Smooth muscle cell (in vitro differentiated cells): ENCODE measurements at regions not wholly inside any gene's neighbourhood (a gene's known extent, or its start where the extent isn't known, plus 50 kb on each side); places are given as distances from the start of the nearest gene placed in this dataset.

Experiments
- DNase-seq: peaks from one replicate; lab custom pipeline; 2025; ENCODE audit not compliant: unreplicated experiment; lab: John Stamatoyannopoulos, UW
- H2AFZ ChIP-seq: fragments of 200-600 bp; sonication (generic); 2 replicates; pipeline ENCODE4 v1.6.0; 2016; ENCODE audit warnings: antibody characterized with exemption, low read depth, mild to moderate bottlenecking
- H3F3A ChIP-seq: fragments of 200-600 bp; sonication (generic); 2 replicates; pipeline ENCODE4 v1.6.0; 2017; ENCODE audit warnings: antibody characterized with exemption, low read depth
- H3K27ac ChIP-seq: fragments of 200-600 bp; sonication (generic); 2 replicates; pipeline ENCODE4 v1.5.1; 2016; ENCODE audit warnings: low read depth, mild to moderate bottlenecking
- H3K27me3 ChIP-seq: fragments of 200-600 bp; sonication (generic); 2 replicates; pipeline ENCODE4 v1.6.1; 2016; ENCODE audit warnings: low read depth, mild to moderate bottlenecking
- H3K36me3 ChIP-seq: fragments of 200-600 bp; sonication (generic); 2 replicates; pipeline ENCODE4 v1.5.1; 2016; ENCODE audit warnings: low read depth
- H3K4me1 ChIP-seq: fragments of 200-600 bp; sonication (generic); 2 replicates; pipeline ENCODE4 v1.5.1; 2016; ENCODE audit warnings: low read depth
- H3K4me2 ChIP-seq: fragments of 200-600 bp; sonication (generic); 2 replicates; pipeline ENCODE4 v1.6.0; 2016; ENCODE audit warnings: mild to moderate bottlenecking
- H3K4me3 ChIP-seq: fragments of 200-600 bp; sonication (generic); 2 replicates; pipeline ENCODE4 v1.5.1; 2016; ENCODE audit warnings: mild to moderate bottlenecking
- H3K79me2 ChIP-seq: fragments of 200-600 bp; sonication (generic); 2 replicates; pipeline ENCODE4 v1.6.0; 2016; ENCODE audit warnings: low read depth, mild to moderate bottlenecking
- H3K9ac ChIP-seq: fragments of 200-600 bp; sonication (generic); 2 replicates; pipeline ENCODE4 v1.6.0; 2016; ENCODE audit warnings: low read depth
- H3K9me3 ChIP-seq: fragments of 200-600 bp; sonication (generic); replicated peaks from 2 replicates; pipeline ENCODE4 v1.5.1; 2016; ENCODE audit warnings: low read depth
- H4K20me1 ChIP-seq: fragments of 200-600 bp; sonication (generic); 2 replicates; pipeline ENCODE4 v1.6.0; 2016; ENCODE audit warnings: low read depth
- WGBS: methylation state at CpG from one replicate; pipeline ENCODE4 v1.1.7; 2016; ENCODE audit warnings: low lambda C conversion rate; 5-methylcytosine and 5-hydroxymethylcytosine counted together
- TF ChIP-seq, protein P1 (sequence below): fragments of 200-600 bp; sonication (generic); IDR thresholded peaks from 2 replicates; pipeline ENCODE4 v1.5.1; 2017; ENCODE audit warnings: borderline replicate concordance, mild to moderate bottlenecking, antibody characterized with exemption; ENCODE audit not compliant: insufficient read depth, poor library complexity, severe bottlenecking

DNA sequence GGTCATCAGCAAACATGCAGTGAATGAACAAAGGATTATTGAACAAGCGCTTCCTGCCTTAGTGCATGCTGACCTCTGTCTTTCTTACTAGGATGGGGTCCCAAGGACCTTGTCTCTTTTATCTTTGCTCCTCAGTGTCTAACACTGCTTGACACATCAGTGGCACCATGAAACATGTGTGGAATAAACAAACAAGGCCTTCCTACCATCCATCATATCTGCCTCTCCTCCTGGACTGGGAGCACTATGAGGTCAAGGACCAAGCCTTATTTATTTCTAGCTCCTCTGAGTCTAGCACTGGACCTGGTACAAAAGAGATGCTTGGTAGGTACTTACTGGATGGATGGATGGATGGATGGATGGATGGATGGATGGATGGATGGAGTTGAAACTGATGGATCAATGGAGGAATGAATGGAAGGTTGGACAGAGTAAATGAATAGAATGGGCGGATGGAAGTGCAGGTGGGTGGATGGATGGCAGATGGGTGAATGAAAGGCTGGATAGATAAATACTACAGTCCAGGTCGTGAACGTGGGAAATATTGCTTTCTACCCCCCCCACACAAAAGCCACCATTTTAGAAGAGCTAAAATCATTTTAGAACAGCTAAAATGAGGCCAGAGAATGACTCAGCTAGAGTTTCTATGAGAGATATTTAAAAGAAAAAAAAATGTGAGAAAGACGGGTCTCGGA, 104.1 kb upstream of the PTPN1 start:
- no peak overlapping the region for H3K9ac ChIP-seq
- H2AFZ ChIP-seq: no peak overlapping the region
- H4K20me1 ChIP-seq: no peaks in the 10 kb centered on the region
- no peak for DNase-seq
- 89% methylated on average over 6 of the region's 6 CpGs for WGBS
- TF ChIP-seq, protein P1, sequence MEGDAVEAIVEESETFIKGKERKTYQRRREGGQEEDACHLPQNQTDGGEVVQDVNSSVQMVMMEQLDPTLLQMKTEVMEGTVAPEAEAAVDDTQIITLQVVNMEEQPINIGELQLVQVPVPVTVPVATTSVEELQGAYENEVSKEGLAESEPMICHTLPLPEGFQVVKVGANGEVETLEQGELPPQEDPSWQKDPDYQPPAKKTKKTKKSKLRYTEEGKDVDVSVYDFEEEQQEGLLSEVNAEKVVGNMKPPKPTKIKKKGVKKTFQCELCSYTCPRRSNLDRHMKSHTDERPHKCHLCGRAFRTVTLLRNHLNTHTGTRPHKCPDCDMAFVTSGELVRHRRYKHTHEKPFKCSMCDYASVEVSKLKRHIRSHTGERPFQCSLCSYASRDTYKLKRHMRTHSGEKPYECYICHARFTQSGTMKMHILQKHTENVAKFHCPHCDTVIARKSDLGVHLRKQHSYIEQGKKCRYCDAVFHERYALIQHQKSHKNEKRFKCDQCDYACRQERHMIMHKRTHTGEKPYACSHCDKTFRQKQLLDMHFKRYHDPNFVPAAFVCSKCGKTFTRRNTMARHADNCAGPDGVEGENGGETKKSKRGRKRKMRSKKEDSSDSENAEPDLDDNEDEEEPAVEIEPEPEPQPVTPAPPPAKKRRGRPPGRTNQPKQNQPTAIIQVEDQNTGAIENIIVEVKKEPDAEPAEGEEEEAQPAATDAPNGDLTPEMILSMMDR: no peak
- H3F3A ChIP-seq: no peaks in the 10 kb centered on the region
- no peak overlapping the region for H3K27ac ChIP-seq
- no peak overlapping the region for H3K4me3 ChIP-seq
- no peaks in the 10 kb centered on the region for H3K4me1 ChIP-seq
- no peaks in the 10 kb centered on the region for H3K9me3 ChIP-seq
- no peaks in the 10 kb centered on the region for H3K27me3 ChIP-seq
- no peaks in the 10 kb centered on the region for H3K36me3 ChIP-seq
- no peak overlapping the region for H3K4me2 ChIP-seq
- H3K79me2 ChIP-seq: no peaks in the 10 kb centered on the region

DNA sequence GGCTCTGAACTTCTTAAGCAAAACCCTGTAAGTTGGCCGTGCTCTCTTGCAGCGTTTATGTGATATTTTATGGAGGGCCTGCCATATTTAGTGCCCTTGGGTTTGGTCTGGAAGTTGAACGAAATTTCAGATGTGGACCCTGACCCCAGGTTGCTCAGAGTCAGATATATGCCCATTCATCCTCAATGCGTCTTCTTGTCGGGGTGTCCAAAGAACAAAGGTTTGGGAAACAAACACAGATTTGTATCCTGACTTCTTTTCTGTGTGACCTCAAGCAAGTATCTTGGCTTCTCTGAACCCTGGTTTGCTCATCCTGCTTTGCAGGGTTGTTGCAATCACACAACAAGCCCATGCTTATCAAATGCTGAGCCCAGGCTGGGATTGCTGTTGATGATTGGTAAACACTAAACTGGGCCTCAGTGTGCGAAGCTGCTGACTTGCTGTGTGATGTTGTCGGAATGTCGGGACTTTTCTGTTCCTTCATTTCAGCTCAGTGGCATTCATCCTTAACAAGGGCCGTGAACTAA, 103.5 kb upstream of the PTPN1 start:
- H3K79me2 ChIP-seq: no peaks in the 10 kb centered on the region
- H2AFZ ChIP-seq: no peak overlapping the region
- H3K36me3 ChIP-seq: no peaks in the 10 kb centered on the region
- no peak overlapping the region for H3K4me3 ChIP-seq
- no peaks in the 10 kb centered on the region for H3K9me3 ChIP-seq
- no peak for DNase-seq
- no peak overlapping the region for H3K27ac ChIP-seq
- TF ChIP-seq, protein P1: no peak
- H3F3A ChIP-seq: peaks cover 2% of the 10 kb centered on the region
- H3K4me2 ChIP-seq: no peak overlapping the region
- no peaks in the 10 kb centered on the region for H4K20me1 ChIP-seq
- no peak overlapping the region for H3K9ac ChIP-seq
- no peaks in the 10 kb centered on the region for H3K4me1 ChIP-seq
- H3K27me3 ChIP-seq: no peaks in the 10 kb centered on the region
- WGBS: 83% methylated on average over 9 of the region's 9 CpGs

DNA sequence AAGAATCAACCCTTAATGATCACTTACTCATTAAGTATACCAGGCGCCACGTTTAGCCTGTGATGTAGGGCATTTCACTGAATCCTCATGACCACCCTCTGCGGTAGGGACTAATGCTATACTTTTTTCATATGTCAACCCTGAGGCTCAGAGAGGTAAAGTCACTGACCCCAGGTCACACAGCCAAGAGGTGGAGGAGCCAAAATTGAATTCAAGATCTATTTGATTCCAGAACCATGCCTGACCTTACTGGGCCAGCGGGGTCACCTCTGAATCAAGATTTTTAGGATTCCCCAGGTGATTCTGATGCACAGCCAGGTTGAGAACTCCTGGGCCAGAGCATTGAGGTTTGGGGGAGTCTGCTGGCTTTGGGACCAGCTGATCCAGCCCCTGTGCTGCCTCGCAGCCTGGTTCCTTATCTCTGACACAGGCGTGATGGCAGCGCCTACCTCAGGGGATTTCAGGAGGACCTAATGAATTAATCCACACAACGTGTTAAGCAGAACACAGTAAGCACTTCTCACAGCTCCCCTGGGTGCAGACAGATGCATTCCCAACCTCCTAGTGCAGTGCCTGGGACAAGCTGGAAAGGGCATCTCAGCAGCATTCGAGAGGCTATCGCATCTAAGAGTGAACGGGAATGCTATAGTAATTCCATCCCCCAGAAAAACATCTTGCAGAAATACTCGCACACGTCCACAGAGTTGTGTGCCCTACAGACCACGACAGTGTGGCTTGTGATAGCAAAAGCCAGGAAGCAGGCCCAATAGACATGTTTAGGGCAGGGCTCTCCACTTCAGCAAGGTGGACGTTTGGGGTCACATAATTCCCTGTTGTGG, 101.4 kb upstream of the PTPN1 start:
- no peaks in the 10 kb centered on the region for H3K36me3 ChIP-seq
- no peak overlapping the region for H3K4me2 ChIP-seq
- H4K20me1 ChIP-seq: no peaks in the 10 kb centered on the region
- no peak for DNase-seq
- H3K9ac ChIP-seq: no peak overlapping the region
- H3K4me1 ChIP-seq: no peaks in the 10 kb centered on the region
- TF ChIP-seq, protein P1: no peak
- H3K79me2 ChIP-seq: no peaks in the 10 kb centered on the region
- 87% methylated on average over 15 of the region's 15 CpGs for WGBS
- H3K27me3 ChIP-seq: no peaks in the 10 kb centered on the region
- H3K4me3 ChIP-seq: no peak overlapping the region
- H3F3A ChIP-seq: peaks cover 9% of the 10 kb centered on the region
- H2AFZ ChIP-seq: no peak overlapping the region
- no peaks in the 10 kb centered on the region for H3K9me3 ChIP-seq
- H3K27ac ChIP-seq: no peak overlapping the region
